IPS DF 4.7 (cell line): ENCODE measurements at regions not wholly inside any gene's neighbourhood (a gene's known extent, or its start where the extent isn't known, plus 50 kb on each side); places are given as distances from the start of the nearest gene placed in this dataset.
A peak's percentile ranks its signal among the peaks of the same experiment; 100 is the strongest.

Experiments
- DNase-seq: peaks from one replicate; pipeline ENCODE4 v3.0.0-alpha.2; 2013; ENCODE audit warnings: low spot score; ENCODE audit errors: extremely low read depth

GRCh38 chr3:20344400-20344959, 158.5 kb upstream of the SGO1 start:
- DNase-seq, result no peak

GRCh38 chr3:20343790-20344189, 157.8 kb upstream of the SGO1 start:
- DNase-seq, result no peak

- DNase-seq, result peak; percentile 89
Observed at GRCh38 chr3:20340324-20340928, 154.4 kb upstream of the SGO1 start.

- no peak for DNase-seq
Observed at GRCh38 chr3:20336572-20336971, 150.6 kb upstream of the SGO1 start.

- no peak for DNase-seq
Observed at GRCh38 chr3:20334842-20335241, 148.8 kb upstream of the SGO1 start.

GRCh38 chr3:20327889-20328288, 141.9 kb upstream of the SGO1 start:
- no peak for DNase-seq

GRCh38 chr3:20326541-20326940, 140.5 kb upstream of the SGO1 start:
- no peak for DNase-seq

GRCh38 chr3:20325563-20325962, 139.6 kb upstream of the SGO1 start:
- DNase-seq, result no peak

GRCh38 chr3:20324664-20325478, 138.9 kb upstream of the SGO1 start:
- DNase-seq, result no peak

- no peak for DNase-seq
Observed at GRCh38 chr3:20323307-20323927, 137.4 kb upstream of the SGO1 start.

GRCh38 chr3:20322085-20322484, 136.1 kb upstream of the SGO1 start:
- DNase-seq, result no peak

- no peak for DNase-seq
Observed at GRCh38 chr3:20321391-20322047, 135.5 kb upstream of the SGO1 start.

- DNase-seq, result no peak
Observed at GRCh38 chr3:20320489-20320888, 134.5 kb upstream of the SGO1 start.

- no peak for DNase-seq
Observed at GRCh38 chr3:20319551-20319950, 133.5 kb upstream of the SGO1 start.

GRCh38 chr3:20317616-20318015, 131.6 kb upstream of the SGO1 start:
- no peak for DNase-seq

GRCh38 chr3:20316238-20316637, 130.2 kb upstream of the SGO1 start:
- no peak for DNase-seq

- DNase-seq, result no peak
Observed at GRCh38 chr3:20310629-20311028, 124.6 kb upstream of the SGO1 start.

GRCh38 chr3:20307383-20307782, 121.4 kb upstream of the SGO1 start:
- no peak for DNase-seq

- no peak for DNase-seq
Observed at GRCh38 chr3:20305647-20306046, 119.6 kb upstream of the SGO1 start.

- no peak for DNase-seq
Observed at GRCh38 chr3:20302766-20303165, 116.8 kb upstream of the SGO1 start.

- DNase-seq, result peak; percentile 25
Observed at GRCh38 chr3:20288050-20288449, 102.0 kb upstream of the SGO1 start.

- DNase-seq, result no peak
Observed at GRCh38 chr3:20280257-20280656, 94.3 kb upstream of the SGO1 start.
